Gastroesophageal sphincter (tissue), 2 donors: ENCODE measurements at regions not wholly inside any gene's neighbourhood (a gene's known extent, or its start where the extent isn't known, plus 50 kb on each side); places are given as distances from the start of the nearest gene placed in this dataset.

Source experiments
- POLR2A ChIP-seq, 2 donors: fragments of 450-650 bp; IDR thresholded peaks; one replicate each; pipeline ENCODE4 v1.6.1; 2017; ENCODE audit warnings: antibody characterized with exemption in 2 of 2, mild to moderate bottlenecking in 2 of 2, moderate library complexity in 1 of 2
- POLR2AphosphoS5 ChIP-seq: sonication (generic); formaldehyde crosslinking; IDR thresholded peaks from one replicate; pipeline ENCODE4 v1.6.1; 2017; ENCODE audit warnings: antibody characterized with exemption

DNA sequence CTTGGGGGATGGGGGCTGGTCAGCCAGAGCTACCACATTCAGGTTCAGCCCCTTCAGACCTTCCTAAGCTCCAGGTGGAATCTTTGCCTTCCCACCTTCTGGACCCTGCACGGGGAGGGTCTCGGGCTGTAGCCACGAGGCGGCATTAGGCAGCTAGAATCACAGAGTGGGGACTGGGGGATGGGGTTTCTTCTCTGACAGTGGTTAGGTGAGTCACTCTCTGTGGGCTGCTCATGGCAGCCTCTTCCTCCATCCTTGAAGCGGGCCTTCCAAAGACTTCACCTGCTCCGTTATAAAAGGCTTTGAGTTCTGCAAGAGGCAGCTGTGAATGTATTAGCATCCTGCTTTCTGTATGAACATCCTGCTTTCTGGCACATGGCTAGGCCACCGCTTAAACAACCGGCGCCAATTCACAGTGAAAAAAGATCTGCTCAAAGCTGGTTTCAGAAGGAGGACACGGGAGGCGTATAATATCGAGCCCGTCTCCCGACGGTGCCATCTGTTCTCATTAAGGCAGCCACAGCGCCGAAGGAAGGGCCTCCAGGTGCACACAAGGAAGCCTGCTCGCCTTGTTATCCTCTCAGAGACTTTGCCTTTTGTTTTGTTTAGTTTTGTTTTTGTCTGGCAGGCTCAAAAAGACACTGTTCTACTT is 74.3 kb upstream of the IGFBP7 start:
- TF ChIP-seq POLR2AphosphoS5 (no peak), POLR2A (IDR thresholded peaks at IDR 0.05) (no peak)
